ENCODE measurements at regions not wholly inside any gene's neighbourhood (a gene's known extent, or its start where the extent isn't known, plus 50 kb on each side); places are given as distances from the start of the nearest gene placed in this dataset.

- no peak for DNase-seq (ENCODE audit: low read depth)
- H3K4me3 ChIP-seq (ENCODE audit: low read depth, low read length): no peak overlapping the region
- no peak for TF ChIP-seq CTCF (IDR thresholded peaks at IDR 0.05; ENCODE audit: insufficient read depth, low read depth, low read length, missing control alignments)
These were observed 599.1 kb upstream of the PRMT6 start for GRCh38 chr1:106457368-106457767.

GRCh38 chr1:106458866-106459265 is 597.6 kb upstream of the PRMT6 start:
- no peak for DNase-seq (ENCODE audit: low read depth)

GRCh38 chr1:106459418-106459817 is 597.1 kb upstream of the PRMT6 start:
- DNase-seq (ENCODE audit: low read depth): no peak
- TF ChIP-seq CTCF (IDR thresholded peaks at IDR 0.05; ENCODE audit: insufficient read depth, low read depth, low read length, missing control alignments): no peak
- H3K4me3 ChIP-seq (ENCODE audit: low read depth, low read length): no peak overlapping the region

More at GRCh38 chr1:106458866-106459265, 597.6 kb upstream of the PRMT6 start:
- TF ChIP-seq CTCF (IDR thresholded peaks at IDR 0.05; ENCODE audit: insufficient read depth, low read depth, low read length, missing control alignments): no peak
- H3K4me3 ChIP-seq (ENCODE audit: low read depth, low read length): no peak overlapping the region

- H3K4me3 ChIP-seq (ENCODE audit: low read depth, low read length): no peak overlapping the region
- DNase-seq (ENCODE audit: low read depth): no peak
- no peak for TF ChIP-seq CTCF (IDR thresholded peaks at IDR 0.05; ENCODE audit: insufficient read depth, low read depth, low read length, missing control alignments)
These were observed 590.8 kb upstream of the PRMT6 start for GRCh38 chr1:106465666-106466065.

GRCh38 chr1:106480629-106481028 is 575.8 kb upstream of the PRMT6 start:
- no peak for DNase-seq (ENCODE audit: low read depth)
- no peak for TF ChIP-seq CTCF (IDR thresholded peaks at IDR 0.05; ENCODE audit: insufficient read depth, low read depth, low read length, missing control alignments)
- no peak overlapping the region for H3K4me3 ChIP-seq (ENCODE audit: low read depth, low read length)

GRCh38 chr1:106492880-106493279 is 563.6 kb upstream of the PRMT6 start:
- no peak overlapping the region for H3K4me3 ChIP-seq (ENCODE audit: low read depth, low read length)
- no peak for TF ChIP-seq CTCF (IDR thresholded peaks at IDR 0.05; ENCODE audit: insufficient read depth, low read depth, low read length, missing control alignments)
- DNase-seq (ENCODE audit: low read depth): no peak

GRCh38 chr1:106494646-106495045 is 561.8 kb upstream of the PRMT6 start:
- H3K4me3 ChIP-seq (ENCODE audit: low read depth, low read length): no peak overlapping the region
- DNase-seq (ENCODE audit: low read depth): no peak
- TF ChIP-seq CTCF (IDR thresholded peaks at IDR 0.05; ENCODE audit: insufficient read depth, low read depth, low read length, missing control alignments): no peak

Data from GM12865 (cell line).